Prostate gland (tissue), 2 donors: ENCODE measurements at regions not wholly inside any gene's neighbourhood (a gene's known extent, or its start where the extent isn't known, plus 50 kb on each side); places are given as distances from the start of the nearest gene placed in this dataset.

Experiments used
- DNase-seq: peaks from one replicate; pipeline ENCODE4 v3.0.0-alpha.2; 2019; ENCODE audit warnings: low spot score
- H3K27ac ChIP-seq, 2 donors: fragments of 200-600 bp; sonication (generic); 2 replicates each; pipeline ENCODE4 v1.5.1; 2017 to 2019
- H3K27me3 ChIP-seq: fragments of 200-600 bp; sonication (generic); replicated peaks from 2 replicates; pipeline ENCODE4 v1.5.1; 2019; ENCODE audit not compliant: insufficient read depth
- H3K36me3 ChIP-seq, 2 donors: fragments of 200-600 bp; sonication (generic); 1 replicate in 1 of 2; 2 replicates in 1 of 2; pipeline versions ENCODE4 v1.5.1 to v1.8.1; 2017 to 2019
- H3K4me1 ChIP-seq: fragments of 200-600 bp; sonication (generic); replicated peaks from 2 replicates; pipeline ENCODE4 v1.5.1; 2019
- H3K4me3 ChIP-seq, 2 donors: fragments of 200-600 bp; sonication (generic); 2 replicates each; pipeline ENCODE4 v1.5.1; 2017 to 2019
- H3K9me3 ChIP-seq: fragments of 200-600 bp; sonication (generic); 2 replicates; pipeline ENCODE4 v1.5.1; 2017
- POLR2A ChIP-seq: fragments of 450-650 bp; IDR thresholded peaks from one replicate; pipeline ENCODE4 v1.6.1; 2016; ENCODE audit warnings: antibody characterized with exemption, mild to moderate bottlenecking
- POLR2AphosphoS5 ChIP-seq: sonication (generic); formaldehyde crosslinking; IDR thresholded peaks from one replicate; pipeline ENCODE4 v1.6.1; 2017; ENCODE audit warnings: antibody characterized with exemption
- WGBS: methylation state at CpG from one replicate; pipeline ENCODE4 v1.1.5; 2018; 5-methylcytosine and 5-hydroxymethylcytosine counted together
- intact Hi-C: fragments of 100-400 bp; cut with DNase I; formaldehyde crosslinking; loops from one replicate; pipeline ENCODE4 v1.14.2; 2022
- TF ChIP-seq, protein P1 (sequence below), 4 experiments: fragments of 200-600 bp in 2 of 4; fragments of 450-650 bp in 2 of 4; sonication (generic) in 2 of 4; IDR thresholded peaks; 1 replicate in 3 of 4; 2 replicates in 1 of 4; pipeline ENCODE4 v1.5.1; 2016 to 2019; ENCODE audit warnings: antibody characterized with exemption in 4 of 4, mild to moderate bottlenecking in 2 of 4, moderate library complexity in 2 of 4

GRCh38 chr10:59125666-59126065 lies 50.8 kb upstream of the PHYHIPL start:
- no peak for DNase-seq

DNA sequence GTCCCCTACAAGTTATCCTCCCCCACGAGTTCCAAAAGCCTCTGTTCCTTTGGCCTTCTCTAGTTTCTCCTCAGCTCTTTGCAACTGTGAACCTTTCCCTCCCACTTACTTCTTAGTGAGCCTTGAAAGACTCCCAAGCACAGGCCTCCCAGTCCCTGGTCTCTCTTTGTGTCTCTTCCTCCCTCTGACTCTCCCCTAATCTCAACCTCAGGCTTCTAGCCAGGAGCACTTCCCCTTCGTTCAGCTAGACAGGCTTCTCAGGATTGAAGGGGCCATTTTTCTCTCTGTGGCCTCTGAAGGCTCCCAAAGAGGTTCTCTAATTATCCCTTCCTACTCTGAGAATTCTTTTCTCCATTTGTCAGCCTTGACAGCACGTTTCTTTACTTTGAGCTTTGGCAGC lies 50.2 kb upstream of the PHYHIPL start:
- TF ChIP-seq POLR2AphosphoS5 (no peak), POLR2A (no peak)
- TF ChIP-seq, protein P1, sequence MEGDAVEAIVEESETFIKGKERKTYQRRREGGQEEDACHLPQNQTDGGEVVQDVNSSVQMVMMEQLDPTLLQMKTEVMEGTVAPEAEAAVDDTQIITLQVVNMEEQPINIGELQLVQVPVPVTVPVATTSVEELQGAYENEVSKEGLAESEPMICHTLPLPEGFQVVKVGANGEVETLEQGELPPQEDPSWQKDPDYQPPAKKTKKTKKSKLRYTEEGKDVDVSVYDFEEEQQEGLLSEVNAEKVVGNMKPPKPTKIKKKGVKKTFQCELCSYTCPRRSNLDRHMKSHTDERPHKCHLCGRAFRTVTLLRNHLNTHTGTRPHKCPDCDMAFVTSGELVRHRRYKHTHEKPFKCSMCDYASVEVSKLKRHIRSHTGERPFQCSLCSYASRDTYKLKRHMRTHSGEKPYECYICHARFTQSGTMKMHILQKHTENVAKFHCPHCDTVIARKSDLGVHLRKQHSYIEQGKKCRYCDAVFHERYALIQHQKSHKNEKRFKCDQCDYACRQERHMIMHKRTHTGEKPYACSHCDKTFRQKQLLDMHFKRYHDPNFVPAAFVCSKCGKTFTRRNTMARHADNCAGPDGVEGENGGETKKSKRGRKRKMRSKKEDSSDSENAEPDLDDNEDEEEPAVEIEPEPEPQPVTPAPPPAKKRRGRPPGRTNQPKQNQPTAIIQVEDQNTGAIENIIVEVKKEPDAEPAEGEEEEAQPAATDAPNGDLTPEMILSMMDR (IDR thresholded peaks at IDR 0.05): no peak
- Histone ChIP-seq H3K27ac (no peak overlapping the region), H3K9me3 (no peaks in the 10 kb centered on the region), H3K4me1 (no peaks in the 10 kb centered on the region), H3K4me3 (no peak overlapping the region), H3K27me3 (no peaks in the 10 kb centered on the region), H3K36me3 (no peaks in the 10 kb centered on the region)
- no peak for DNase-seq
- WGBS: 80% methylated on average over 3 of the region's 3 CpGs
- intact Hi-C loops: no loop called here

More at GRCh38 chr10:59125666-59126065, 50.8 kb upstream of the PHYHIPL start:
- no peak overlapping the region for H3K27ac ChIP-seq
- H3K27me3 ChIP-seq: no peaks in the 10 kb centered on the region
- TF ChIP-seq POLR2A (no peak), POLR2AphosphoS5 (no peak)
- TF ChIP-seq, protein P1 (IDR thresholded peaks at IDR 0.05): no peak
- intact Hi-C loops: no loop called here
- H3K9me3 ChIP-seq: no peaks in the 10 kb centered on the region
- H3K36me3 ChIP-seq: no peaks in the 10 kb centered on the region
- no peak overlapping the region for H3K4me3 ChIP-seq
- H3K4me1 ChIP-seq: no peaks in the 10 kb centered on the region
